ENCODE measurements at regions not wholly inside any gene's neighbourhood (a gene's known extent, or its start where the extent isn't known, plus 50 kb on each side); places are given as distances from the start of the nearest gene placed in this dataset.
A peak's percentile ranks its signal among the peaks of the same experiment; 100 is the strongest.

- DNase-seq (ENCODE audit: low read depth, low spot score) = no peak
- H3K4me3 ChIP-seq (ENCODE audit: low read depth, low read length) = no peak overlapping the region
- TF ChIP-seq CTCF (IDR thresholded peaks at IDR 0.05; ENCODE audit: insufficient read depth, low read length, missing control alignments) = no peak
- CTCF ChIA-PET = interaction anchor here (0.7 kb wide), 1 partner anchor 8 kb away, joined by 5 read pairs; no protein-coding TSS in a partner anchor
- POLR2A ChIA-PET = no interaction called here
Measured at GRCh38 chr3:113110267-113110666, 101.1 kb upstream of the BOC start.

- ChIA-PET POLR2A (no interaction called here), CTCF (interaction anchor here (0.6 kb wide), 1 partner anchor 11 kb away, joined by 3 read pairs; no protein-coding TSS in a partner anchor)
- no peak for DNase-seq (ENCODE audit: low read depth, low spot score)
- H3K4me3 ChIP-seq (ENCODE audit: low read depth, low read length) = no peak overlapping the region
- TF ChIP-seq CTCF (IDR thresholded peaks at IDR 0.05; ENCODE audit: insufficient read depth, low read length, missing control alignments) = no peak
Measured at GRCh38 chr3:113111011-113111707, 100.2 kb upstream of the BOC start.

GRCh38 chr3:113113361-113113760 lies 98.0 kb upstream of the BOC start:
- no peak for DNase-seq (ENCODE audit: low read depth, low spot score)
- ChIA-PET POLR2A (interaction anchor here (0.7 kb wide), 1 partner anchor 424 kb away, joined by 3 read pairs; no protein-coding TSS in a partner anchor), CTCF (no interaction called here)
- H3K4me3 ChIP-seq (ENCODE audit: low read depth, low read length) = no peak overlapping the region
- no peak for TF ChIP-seq CTCF (IDR thresholded peaks at IDR 0.05; ENCODE audit: insufficient read depth, low read length, missing control alignments)

DNA sequence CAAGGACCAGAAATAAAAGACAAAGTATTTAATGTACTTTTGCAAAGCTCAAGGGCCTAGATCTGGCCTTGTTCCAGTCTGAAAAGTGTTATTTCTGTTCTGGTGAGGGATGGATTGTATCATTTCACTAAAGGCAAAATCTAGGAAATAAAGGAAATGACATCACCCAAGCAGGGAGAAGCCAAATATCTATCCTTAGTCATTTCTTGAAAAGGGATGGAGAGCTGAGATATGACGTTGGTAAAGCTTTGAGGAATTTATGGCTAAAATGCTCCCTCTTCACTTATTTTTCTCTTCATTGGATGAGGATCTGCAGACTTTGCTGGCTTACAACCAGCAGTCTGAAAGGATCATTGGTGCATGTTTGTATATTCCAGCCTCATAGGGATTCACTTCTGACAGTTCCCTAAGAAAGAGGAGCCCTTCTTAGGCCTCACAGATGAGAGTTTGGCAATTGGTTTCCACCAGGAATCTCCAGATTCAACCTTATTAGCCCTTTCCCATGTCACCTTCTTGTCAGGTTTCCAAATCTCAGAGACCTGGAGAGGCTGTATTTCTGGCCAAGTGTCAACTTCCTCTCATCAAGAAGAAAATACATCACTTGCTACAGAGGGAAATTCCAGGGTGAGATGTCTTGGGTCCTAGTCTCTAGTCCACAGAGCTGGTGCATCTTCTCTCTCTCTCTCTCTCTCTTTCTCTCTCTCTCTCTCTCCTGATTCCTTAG lies 93.7 kb upstream of the BOC start:
- CTCF ChIA-PET = interaction anchor here (0.7 kb wide), 1 partner anchor 63 kb away, joined by 3 read pairs; no protein-coding TSS in a partner anchor
- no peak for TF ChIP-seq CTCF (IDR thresholded peaks at IDR 0.05; ENCODE audit: insufficient read depth, low read length, missing control alignments)
- H3K4me3 ChIP-seq (ENCODE audit: low read depth, low read length) = no peak overlapping the region
- DNase-seq (ENCODE audit: low read depth, low spot score) = peak; percentile 57
- POLR2A ChIA-PET = no interaction called here

DNA sequence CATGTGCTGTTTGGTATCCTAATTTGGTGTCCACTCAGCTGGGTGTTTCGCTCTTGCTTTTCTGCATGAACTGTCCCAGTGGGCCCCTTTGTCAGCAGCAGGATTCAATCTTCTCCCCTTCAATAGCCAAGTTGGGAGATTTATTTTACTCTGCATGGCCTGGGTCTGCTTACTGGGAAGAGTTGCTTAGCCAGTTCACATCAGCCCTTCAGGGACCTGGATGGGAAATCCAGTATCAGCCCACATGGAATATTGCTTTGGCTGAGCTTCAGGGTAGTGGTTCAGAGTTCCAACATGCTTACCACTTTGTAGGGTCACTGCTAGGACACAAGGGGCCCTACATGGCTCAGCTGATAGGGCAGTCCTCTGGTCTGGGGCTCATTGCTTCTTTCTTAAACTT lies 93.0 kb upstream of the BOC start:
- CTCF ChIA-PET = interaction anchor here (0.8 to 2.5 kb wide), 2 partner anchors 8 to 170 kb away, joined by 5 to 8 read pairs; no protein-coding TSS in a partner anchor
- no peak for DNase-seq (ENCODE audit: low read depth, low spot score)
- POLR2A ChIA-PET = no interaction called here
- H3K4me3 ChIP-seq (ENCODE audit: low read depth, low read length) = no peak overlapping the region
- no peak for TF ChIP-seq CTCF (IDR thresholded peaks at IDR 0.05; ENCODE audit: insufficient read depth, low read length, missing control alignments)

DNA sequence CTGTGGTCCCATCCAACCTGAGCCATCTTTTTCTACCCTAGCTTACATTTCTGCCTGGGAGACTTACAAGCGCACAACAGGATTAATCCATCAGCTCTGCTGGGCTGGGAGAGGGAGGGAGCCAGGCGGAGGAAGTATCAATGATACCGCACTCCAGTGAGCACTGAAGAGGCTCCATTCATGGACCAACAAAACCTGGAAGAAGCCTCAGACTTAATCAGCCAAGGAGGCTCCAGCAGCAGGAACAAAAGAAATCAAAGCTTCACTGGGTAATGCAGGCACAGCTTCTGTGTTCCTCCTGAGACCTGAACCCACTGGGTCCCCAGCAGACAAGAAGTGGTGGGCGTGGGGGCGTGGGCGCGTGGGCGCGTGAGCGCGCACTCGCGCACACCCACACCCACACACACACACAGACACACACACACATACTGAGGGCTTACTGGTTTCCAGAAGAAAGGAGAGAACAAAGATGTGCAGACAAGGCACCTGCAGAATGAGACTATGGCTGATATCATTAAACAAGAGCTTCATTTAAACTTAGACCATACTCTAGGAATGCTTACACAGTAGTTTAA lies 87.0 kb upstream of the BOC start:
- ChIA-PET CTCF (interaction anchor here (4.0 kb wide), 1 partner anchor 12 kb away, joined by 22 read pairs; no protein-coding TSS in a partner anchor), POLR2A (no interaction called here)
- no peak overlapping the region for H3K4me3 ChIP-seq (ENCODE audit: low read depth, low read length)
- no peak for DNase-seq (ENCODE audit: low read depth, low spot score)
- TF ChIP-seq CTCF (IDR thresholded peaks at IDR 0.05; ENCODE audit: insufficient read depth, low read length, missing control alignments) = no peak

Data from AG04449 (cell line).